ENCODE measurements at regions not wholly inside any gene's neighbourhood (a gene's known extent, or its start where the extent isn't known, plus 50 kb on each side); places are given as distances from the start of the nearest gene placed in this dataset.

- no peak for DNase-seq (ENCODE audit: low spot score)
- no peak for TF ChIP-seq CTCF (conservative IDR thresholded peaks at IDR 0.05; ENCODE audit: low read depth, low read length)
- TF ChIP-seq EZH2 (IDR thresholded peaks at IDR 0.05; ENCODE audit: borderline replicate concordance, low read depth, low read length, poor library complexity, severe bottlenecking), result no peak
- Histone ChIP-seq H3K4me1 (ENCODE audit: insufficient read depth, low read length, poor library complexity, severe bottlenecking) (peaks cover 12% of the 10 kb centered on the region), H3K9me3 (ENCODE audit: low read depth, low read length, poor library complexity, severe bottlenecking) (no peaks in the 10 kb centered on the region), H3K4me3 (ENCODE audit: low read depth, low read length, poor library complexity, severe bottlenecking) (no peak overlapping the region), H3K27me3 (replicated peaks; ENCODE audit: insufficient read depth, low read depth, low read length, poor library complexity) (peaks cover 8% of the 10 kb centered on the region), H3K36me3 (ENCODE audit: insufficient read depth, low read length, poor library complexity, severe bottlenecking) (no peaks in the 10 kb centered on the region), H3K27ac (ENCODE audit: low read depth, low read length, poor library complexity, severe bottlenecking) (no peak overlapping the region)
- CTCF ChIA-PET, result interaction anchor here (0.7 kb wide), 1 partner anchor 136 kb away, joined by 5 read pairs; no protein-coding TSS in a partner anchor
- intact Hi-C loops (cut with micrococcal nuclease; ENCODE audit: unreplicated experiment), result loop anchor here (5.0 to 10.0 kb wide), 3 partner anchors 307 to 1950 kb away; no protein-coding TSS in a partner anchor
- no TSS peak for BruUV-seq (replicated peaks)
- POLR2A ChIA-PET (ENCODE audit: low non-redundant PET), result no interaction called here
Observed at GRCh38 chr5:50964746-50965653, 298.6 kb downstream of the PARP8 start.

- Histone ChIP-seq H3K27ac (ENCODE audit: low read depth, low read length, poor library complexity, severe bottlenecking) (no peak overlapping the region), H3K36me3 (ENCODE audit: insufficient read depth, low read length, poor library complexity, severe bottlenecking) (no peaks in the 10 kb centered on the region), H3K4me3 (ENCODE audit: low read depth, low read length, poor library complexity, severe bottlenecking) (no peak overlapping the region), H3K27me3 (replicated peaks; ENCODE audit: insufficient read depth, low read depth, low read length, poor library complexity) (peaks cover 12% of the 10 kb centered on the region), H3K4me1 (ENCODE audit: insufficient read depth, low read length, poor library complexity, severe bottlenecking) (peaks cover 12% of the 10 kb centered on the region), H3K9me3 (ENCODE audit: low read depth, low read length, poor library complexity, severe bottlenecking) (no peaks in the 10 kb centered on the region)
- BruUV-seq (replicated peaks), result no TSS peak
- CTCF ChIA-PET, result no interaction called here
- TF ChIP-seq CTCF (conservative IDR thresholded peaks at IDR 0.05; ENCODE audit: low read depth, low read length), result no peak
- TF ChIP-seq EZH2 (IDR thresholded peaks at IDR 0.05; ENCODE audit: borderline replicate concordance, low read depth, low read length, poor library complexity, severe bottlenecking), result no peak
- intact Hi-C loops (cut with micrococcal nuclease; ENCODE audit: unreplicated experiment), result loop anchor here (2.0 to 10.0 kb wide), 3 partner anchors 379 to 1949 kb away; no protein-coding TSS in a partner anchor
- no peak for DNase-seq (ENCODE audit: low spot score)
- POLR2A ChIA-PET (ENCODE audit: low non-redundant PET), result no interaction called here
Observed at GRCh38 chr5:50965654-50966375, 299.4 kb downstream of the PARP8 start.

- DNase-seq (ENCODE audit: low spot score), result peak; percentile 6
- CTCF ChIA-PET, result no interaction called here
- Histone ChIP-seq H3K27ac (ENCODE audit: low read depth, low read length, poor library complexity, severe bottlenecking) (no peak overlapping the region), H3K4me1 (ENCODE audit: insufficient read depth, low read length, poor library complexity, severe bottlenecking) (peaks cover 12% of the 10 kb centered on the region), H3K4me3 (ENCODE audit: low read depth, low read length, poor library complexity, severe bottlenecking) (peak overlapping the region; percentile 56), H3K9me3 (ENCODE audit: low read depth, low read length, poor library complexity, severe bottlenecking) (no peaks in the 10 kb centered on the region), H3K27me3 (replicated peaks; ENCODE audit: insufficient read depth, low read depth, low read length, poor library complexity) (peaks cover 12% of the 10 kb centered on the region), H3K36me3 (ENCODE audit: insufficient read depth, low read length, poor library complexity, severe bottlenecking) (no peaks in the 10 kb centered on the region)
- POLR2A ChIA-PET (ENCODE audit: low non-redundant PET), result no interaction called here
- no TSS peak for BruUV-seq (replicated peaks)
- TF ChIP-seq CTCF (conservative IDR thresholded peaks at IDR 0.05; ENCODE audit: low read depth, low read length) (no peak), EZH2 (IDR thresholded peaks at IDR 0.05; ENCODE audit: borderline replicate concordance, low read depth, low read length, poor library complexity, severe bottlenecking) (no peak)
- intact Hi-C loops (cut with micrococcal nuclease; ENCODE audit: unreplicated experiment), result loop anchor here (2.0 to 10.0 kb wide), 3 partner anchors 378 to 1948 kb away; no protein-coding TSS in a partner anchor
Observed at GRCh38 chr5:50967009-50967562, 300.6 kb downstream of the PARP8 start.
